Transverse colon (tissue), 4 donors: ENCODE measurements at regions not wholly inside any gene's neighbourhood (a gene's known extent, or its start where the extent isn't known, plus 50 kb on each side); places are given as distances from the start of the nearest gene placed in this dataset.

Source experiments
- DNase-seq: peaks from one replicate; pipeline ENCODE4 v3.0.0-alpha.2; 2019
- H3K27ac ChIP-seq, 4 donors: fragments of 200-600 bp; sonication (generic); 2 replicates each; pipeline ENCODE4 v1.5.1; 2016 to 2018; ENCODE audit warnings: inconsistent platforms in 4 of 4
- H3K27me3 ChIP-seq: fragments of 200-600 bp; sonication (generic); 2 replicates; pipeline ENCODE4 v1.5.1; 2017; ENCODE audit warnings: inconsistent platforms
- H3K36me3 ChIP-seq, 4 donors: fragments of 200-600 bp; sonication (generic); 2 replicates each; pipeline ENCODE4 v1.5.1; 2017 to 2019; ENCODE audit warnings: inconsistent platforms in 4 of 4
- H3K4me1 ChIP-seq, 4 donors: fragments of 200-600 bp; sonication (generic); 2 replicates each; pipeline ENCODE4 v1.5.1; 2017 to 2020; ENCODE audit warnings: inconsistent platforms in 4 of 4
- H3K4me3 ChIP-seq, 4 donors: fragments of 200-600 bp; sonication (generic); 1 replicate in 1 of 4; 2 replicates in 3 of 4; pipeline versions ENCODE4 v1.5.1 to v1.6.1; 2017 to 2019; ENCODE audit warnings: inconsistent platforms in 4 of 4
- H3K9me3 ChIP-seq, 2 donors: fragments of 200-600 bp; sonication (generic); 2 replicates each; pipeline ENCODE4 v1.5.1; 2017 to 2019; ENCODE audit warnings: inconsistent platforms in 2 of 2
- CTCF ChIP-seq, 5 experiments: fragments of 200-600 bp in 3 of 5; fragments of 450-650 bp in 2 of 5; sonication (generic) in 3 of 5; IDR thresholded peaks; 1 replicate in 2 of 5; 2 replicates in 3 of 5; pipeline ENCODE4 v1.5.1; 2016 to 2017; ENCODE audit warnings: antibody characterized with exemption in 5 of 5, inconsistent platforms in 3 of 5, mild to moderate bottlenecking in 2 of 5, moderate library complexity in 1 of 5
- EP300 ChIP-seq: sonication (generic); formaldehyde crosslinking; IDR thresholded peaks from one replicate; pipeline ENCODE4 v1.6.1; 2017; ENCODE audit warnings: antibody characterized with exemption, low read depth
- POLR2A ChIP-seq: fragments of 450-650 bp; IDR thresholded peaks from one replicate; pipeline ENCODE4 v1.6.1; 2016; ENCODE audit warnings: antibody characterized with exemption, mild to moderate bottlenecking, moderate library complexity
- POLR2AphosphoS5 ChIP-seq, 3 donors: sonication (generic); formaldehyde crosslinking; IDR thresholded peaks; one replicate each; pipeline ENCODE4 v1.6.1; 2016; ENCODE audit warnings: antibody characterized with exemption in 3 of 3
- WGBS, 2 donors: methylation state at CpG; one replicate each; pipeline ENCODE4 v1.1.5; 2018; ENCODE audit warnings: low coverage in 1 of 2; 5-methylcytosine and 5-hydroxymethylcytosine counted together
- in situ Hi-C, 4 donors: fragments of 200-750 bp; cut with MboI; loops; one replicate each; pipeline versions ENCODE4 v1.15.0 to v1.15.1; 2017; ENCODE audit warnings: low sequenced_read_pairs in 3 of 4, low pct_ligation_motif_present in 1 of 4, low pct_unique_long_range_greater_than_20kb in 1 of 4
- intact Hi-C: fragments of 100-400 bp; cut with DNase I; formaldehyde crosslinking; loops from one replicate; pipeline ENCODE4 v1.15.1; 2023; ENCODE audit warnings: low total_unique reads

GRCh38 chr9:93864840-93865239 is 90.3 kb downstream of the BARX1 start:
- no peak for DNase-seq
- H3K9me3 ChIP-seq: no peaks in the 10 kb centered on the region
- TF ChIP-seq POLR2AphosphoS5 (IDR thresholded peaks at IDR 0.05): no peak
- no peak for TF ChIP-seq CTCF (IDR thresholded peaks at IDR 0.05)
- TF ChIP-seq EP300: no peak
- TF ChIP-seq POLR2A: no peak
- no peaks in the 10 kb centered on the region for H3K4me1 ChIP-seq
- no peak overlapping the region for H3K4me3 ChIP-seq
- WGBS, 2 donors: 94% methylated on average over 9 of the region's 9 CpGs; no CpG with 5 or more reads in 1 of the 2 donors
- no peak overlapping the region for H3K27ac ChIP-seq
- in situ Hi-C loops (no loop called here), intact Hi-C loops (no loop called here)
- H3K36me3 ChIP-seq: no peaks in the 10 kb centered on the region
- peaks cover 32% of the 10 kb centered on the region for H3K27me3 ChIP-seq

GRCh38 chr9:93864032-93864431 is 91.1 kb downstream of the BARX1 start:
- WGBS, 2 donors: 0 to 17% methylated on average over 2 to 12 of the region's 12 CpGs
- Histone ChIP-seq H3K4me3 (no peak overlapping the region), H3K4me1 (no peaks in the 10 kb centered on the region), H3K36me3 (no peaks in the 10 kb centered on the region), H3K27ac (no peak overlapping the region), H3K27me3 (peaks cover 40% of the 10 kb centered on the region), H3K9me3 (no peaks in the 10 kb centered on the region)
- intact Hi-C loops: no loop called here
- TF ChIP-seq POLR2AphosphoS5 (IDR thresholded peaks at IDR 0.05): no peak
- TF ChIP-seq POLR2A: no peak
- TF ChIP-seq CTCF (IDR thresholded peaks at IDR 0.05): no peak
- TF ChIP-seq EP300: no peak
- in situ Hi-C loops: no loop called here
- DNase-seq: no peak

GRCh38 chr9:93862877-93863545 is 92.1 kb downstream of the BARX1 start:
- DNase-seq: no peak
- H3K4me3 ChIP-seq: no peak overlapping the region
- TF ChIP-seq EP300: no peak
- TF ChIP-seq POLR2AphosphoS5 (IDR thresholded peaks at IDR 0.05): no peak
- no peak for TF ChIP-seq CTCF (IDR thresholded peaks at IDR 0.05)
- TF ChIP-seq POLR2A: no peak
- no peak overlapping the region for H3K27ac ChIP-seq
- WGBS, 2 donors: 96% methylated on average over 5 of the region's 7 CpGs; no CpG with 5 or more reads in 1 of the 2 donors
- intact Hi-C loops (no loop called here), in situ Hi-C loops (no loop called here)
- no peaks in the 10 kb centered on the region for H3K36me3 ChIP-seq
- peaks cover 43% of the 10 kb centered on the region for H3K27me3 ChIP-seq
- no peaks in the 10 kb centered on the region for H3K4me1 ChIP-seq
- H3K9me3 ChIP-seq: no peaks in the 10 kb centered on the region

GRCh38 chr9:93861736-93862358 is 93.3 kb downstream of the BARX1 start:
- Histone ChIP-seq H3K27ac (no peak overlapping the region), H3K27me3 (peaks cover 47% of the 10 kb centered on the region), H3K36me3 (no peaks in the 10 kb centered on the region), H3K4me1 (no peaks in the 10 kb centered on the region), H3K9me3 (no peaks in the 10 kb centered on the region), H3K4me3 (no peak overlapping the region)
- in situ Hi-C loops (no loop called here), intact Hi-C loops (no loop called here)
- no peak for TF ChIP-seq POLR2A
- TF ChIP-seq EP300: no peak
- TF ChIP-seq CTCF (IDR thresholded peaks at IDR 0.05): no peak
- no peak for TF ChIP-seq POLR2AphosphoS5 (IDR thresholded peaks at IDR 0.05)
- DNase-seq: no peak
- 76% methylated on average over 5 of the region's 5 CpGs; no CpG with 5 or more reads in 1 of the 2 donors for WGBS, 2 donors
